ENCODE measurements at regions not wholly inside any gene's neighbourhood (a gene's known extent, or its start where the extent isn't known, plus 50 kb on each side); places are given as distances from the start of the nearest gene placed in this dataset.

DNA sequence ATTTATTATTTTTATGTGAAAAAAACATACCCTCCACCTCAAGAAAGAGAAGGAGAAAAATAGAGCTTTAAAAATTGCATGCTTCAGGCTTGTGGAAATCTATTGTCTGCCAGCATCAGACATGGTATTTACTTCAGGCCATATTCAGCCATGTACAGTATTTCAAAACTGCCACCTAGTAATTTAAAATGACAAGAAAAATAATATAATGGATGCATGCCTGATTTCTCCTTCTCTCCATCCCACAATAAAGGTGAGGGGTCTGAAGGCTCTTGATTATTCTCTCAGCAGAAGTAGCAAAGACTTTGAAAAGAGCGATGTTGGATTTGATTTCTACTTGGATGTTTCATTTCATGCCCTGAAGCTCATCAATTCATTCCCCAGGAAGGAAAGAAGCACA lies 250.7 kb downstream of the TBC1D4 start:
- ChIA-PET POLR2A (ENCODE audit: low non-redundant PET) (no interaction called here), CTCF (no interaction called here)
- TF ChIP-seq, protein P1, sequence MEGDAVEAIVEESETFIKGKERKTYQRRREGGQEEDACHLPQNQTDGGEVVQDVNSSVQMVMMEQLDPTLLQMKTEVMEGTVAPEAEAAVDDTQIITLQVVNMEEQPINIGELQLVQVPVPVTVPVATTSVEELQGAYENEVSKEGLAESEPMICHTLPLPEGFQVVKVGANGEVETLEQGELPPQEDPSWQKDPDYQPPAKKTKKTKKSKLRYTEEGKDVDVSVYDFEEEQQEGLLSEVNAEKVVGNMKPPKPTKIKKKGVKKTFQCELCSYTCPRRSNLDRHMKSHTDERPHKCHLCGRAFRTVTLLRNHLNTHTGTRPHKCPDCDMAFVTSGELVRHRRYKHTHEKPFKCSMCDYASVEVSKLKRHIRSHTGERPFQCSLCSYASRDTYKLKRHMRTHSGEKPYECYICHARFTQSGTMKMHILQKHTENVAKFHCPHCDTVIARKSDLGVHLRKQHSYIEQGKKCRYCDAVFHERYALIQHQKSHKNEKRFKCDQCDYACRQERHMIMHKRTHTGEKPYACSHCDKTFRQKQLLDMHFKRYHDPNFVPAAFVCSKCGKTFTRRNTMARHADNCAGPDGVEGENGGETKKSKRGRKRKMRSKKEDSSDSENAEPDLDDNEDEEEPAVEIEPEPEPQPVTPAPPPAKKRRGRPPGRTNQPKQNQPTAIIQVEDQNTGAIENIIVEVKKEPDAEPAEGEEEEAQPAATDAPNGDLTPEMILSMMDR (conservative IDR thresholded peaks at IDR 0.05; ENCODE audit: low read depth): no peak

DNA sequence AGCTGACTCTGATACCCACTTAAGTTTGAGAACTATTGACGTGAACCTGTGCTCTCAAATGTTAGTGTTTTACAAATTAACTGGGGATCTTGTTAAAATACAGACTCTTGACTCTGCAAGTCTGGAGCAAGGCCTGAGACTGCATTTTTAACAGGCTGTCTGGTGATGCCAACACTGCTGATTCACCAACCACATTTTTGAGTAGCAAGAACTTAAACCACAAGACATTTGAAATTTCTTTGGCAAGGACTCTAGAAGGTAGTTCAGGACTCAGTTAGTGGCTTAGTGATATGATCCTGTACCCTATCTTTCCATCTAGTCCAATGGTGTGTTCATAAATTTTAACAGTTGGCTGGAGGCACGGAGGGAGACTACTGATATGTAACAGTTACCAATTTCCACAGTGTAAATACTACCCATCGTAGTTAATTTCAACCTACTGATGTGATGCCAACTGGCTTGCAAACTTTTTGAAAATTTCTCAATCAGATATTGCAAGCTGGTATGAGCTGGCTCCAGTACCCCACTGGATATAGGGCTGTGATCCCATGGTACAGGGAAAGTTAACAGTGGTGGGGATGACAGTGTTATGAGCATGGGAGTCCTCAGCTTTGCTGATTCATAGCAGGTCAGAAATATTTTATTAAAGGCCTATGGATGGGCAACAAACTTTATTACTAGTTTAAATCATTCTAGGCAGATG lies 255.1 kb downstream of the TBC1D4 start:
- CTCF ChIA-PET: interaction anchor here (0.6 kb wide), 1 partner anchor 11 kb away, joined by 3 read pairs; no protein-coding TSS in a partner anchor

More for the DNA sequence above, 250.7 kb downstream of the TBC1D4 start:
- no peak overlapping the region for H3K27ac ChIP-seq
- DNase-seq (ENCODE audit: low spot score): no peak

DNA sequence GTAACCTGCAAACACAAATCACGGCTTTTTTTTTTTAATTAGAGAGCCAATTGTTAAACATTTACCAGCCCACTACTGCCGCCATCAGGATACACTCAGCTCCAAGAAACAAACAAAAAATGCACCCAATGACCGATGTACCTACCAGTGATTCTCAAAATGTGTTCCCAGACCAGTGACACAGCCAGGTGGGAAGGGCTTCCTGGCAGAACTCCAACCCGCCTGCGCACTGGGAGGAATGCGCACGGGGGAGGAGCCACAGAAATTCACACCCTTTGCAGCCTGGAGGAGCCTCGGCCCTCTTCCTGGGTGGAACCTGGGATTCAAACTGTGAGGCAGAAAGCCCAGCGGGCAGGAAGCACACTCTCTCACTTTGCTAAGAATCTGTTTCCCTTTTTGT lies 255.9 kb downstream of the TBC1D4 start:
- DNase-seq (ENCODE audit: low spot score): no peak
- ChIA-PET CTCF (no interaction called here), POLR2A (ENCODE audit: low non-redundant PET) (no interaction called here)
- H3K27ac ChIP-seq: peak overlapping the region; percentile 84
- TF ChIP-seq, protein P1 (conservative IDR thresholded peaks at IDR 0.05; ENCODE audit: low read depth): no peak

More for the DNA sequence above, 255.1 kb downstream of the TBC1D4 start:
- TF ChIP-seq, protein P1 (conservative IDR thresholded peaks at IDR 0.05; ENCODE audit: low read depth): no peak
- H3K27ac ChIP-seq: peak overlapping the region; percentile 84
- peak; percentile 38 for DNase-seq (ENCODE audit: low spot score)
- POLR2A ChIA-PET (ENCODE audit: low non-redundant PET): no interaction called here

DNA sequence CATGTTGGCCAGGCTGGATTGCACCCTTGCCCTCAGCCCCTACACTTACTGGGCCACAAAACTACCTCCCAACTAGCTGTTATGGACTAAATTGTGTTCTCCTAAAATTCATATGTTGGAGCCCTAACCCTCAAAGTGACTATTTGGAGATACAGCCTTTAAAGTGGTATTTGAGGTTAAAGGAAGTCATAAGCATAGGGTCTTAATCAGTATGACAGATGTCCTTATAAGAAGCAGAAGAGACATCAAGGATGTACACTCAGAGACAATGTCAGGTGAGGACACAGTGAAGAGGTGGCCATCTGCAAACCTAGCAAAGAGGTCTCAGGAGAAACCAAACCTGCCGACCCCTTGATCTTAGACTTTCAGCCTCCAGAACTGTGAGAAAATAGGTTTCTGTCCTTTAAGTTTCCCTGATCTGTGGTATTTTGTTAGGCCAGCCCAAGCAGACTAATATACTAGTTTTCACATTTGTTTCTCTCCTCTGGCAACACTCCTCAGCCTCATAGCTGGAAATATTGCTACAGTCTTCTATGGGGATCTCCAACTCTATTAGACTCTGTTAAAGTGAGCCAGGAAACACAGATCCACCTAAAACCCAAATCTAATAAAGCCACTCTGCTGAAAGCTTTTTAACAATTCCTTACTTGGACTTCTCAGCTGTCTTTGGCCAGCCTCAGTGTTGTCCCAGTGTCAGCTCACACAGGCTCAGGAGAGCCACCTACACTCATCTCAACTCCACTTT lies 256.5 kb downstream of the TBC1D4 start:
- ChIA-PET POLR2A (ENCODE audit: low non-redundant PET) (no interaction called here), CTCF (interaction anchor here (0.6 kb wide), 1 partner anchor 102 kb away, joined by 3 read pairs; no protein-coding TSS in a partner anchor)
- H3K27ac ChIP-seq: peak overlapping the region; percentile 84
- TF ChIP-seq, protein P1 (conservative IDR thresholded peaks at IDR 0.05; ENCODE audit: low read depth): no peak
- no peak for DNase-seq (ENCODE audit: low spot score)

DNA sequence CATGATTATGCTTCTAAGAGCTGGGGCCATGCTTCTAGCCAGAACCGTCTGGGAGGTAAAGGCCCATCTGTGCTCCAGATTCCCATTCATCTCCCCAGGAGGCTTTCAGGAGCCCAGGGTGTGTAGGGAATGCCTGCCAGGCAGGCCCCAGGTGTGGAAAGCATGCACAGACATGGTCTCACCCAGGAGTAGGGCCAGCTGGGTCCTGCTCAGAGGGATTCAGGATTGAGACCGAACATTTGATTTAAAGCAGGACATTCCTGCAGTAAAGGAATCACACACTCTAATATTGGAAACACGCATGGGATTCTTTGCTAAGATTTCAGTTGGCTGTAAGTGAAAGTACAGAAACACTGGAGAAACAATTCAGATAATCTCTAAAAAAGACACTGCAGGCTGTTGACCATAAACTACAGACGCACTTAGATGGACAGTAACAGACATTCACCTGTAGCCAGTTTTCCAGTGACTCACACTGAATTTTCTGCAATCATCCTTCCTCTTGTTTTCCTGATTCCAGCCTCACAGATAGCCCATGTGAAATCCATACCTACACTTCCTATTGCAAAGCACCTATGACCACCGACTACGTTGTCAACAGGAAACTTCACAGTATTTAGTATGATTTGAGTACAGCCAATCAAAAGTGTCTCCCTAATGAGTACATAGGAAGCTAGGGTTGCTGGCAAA lies 257.8 kb downstream of the TBC1D4 start:
- no peak for DNase-seq (ENCODE audit: low spot score)
- TF ChIP-seq, protein P1 (conservative IDR thresholded peaks at IDR 0.05; ENCODE audit: low read depth): no peak
- peak overlapping the region; percentile 77 for H3K27ac ChIP-seq
- POLR2A ChIA-PET (ENCODE audit: low non-redundant PET): no interaction called here
- CTCF ChIA-PET: interaction anchor here (0.6 kb wide), 2 partner anchors 28 to 280 kb away, joined by 4 read pairs; no protein-coding TSS in a partner anchor

DNA sequence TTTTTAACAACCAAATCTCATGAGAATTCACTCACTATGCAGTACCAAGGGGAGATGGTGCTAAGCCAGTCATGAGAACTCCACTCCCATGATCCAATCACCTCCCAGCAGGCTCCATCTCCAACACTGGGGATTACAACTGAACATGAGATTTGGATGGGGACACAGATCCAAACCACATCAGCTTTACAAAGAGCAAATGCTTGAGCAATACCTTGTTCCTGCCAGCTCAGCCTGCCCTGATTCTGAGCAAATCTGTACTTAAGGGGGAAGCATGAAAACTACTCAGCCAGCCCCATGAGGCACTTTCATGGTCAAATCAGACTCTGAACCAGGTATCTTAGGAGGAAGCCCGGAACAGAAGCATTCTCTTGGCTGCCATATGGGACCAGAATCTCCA lies 259.9 kb downstream of the TBC1D4 start:
- no peak for DNase-seq (ENCODE audit: low spot score)
- CTCF ChIA-PET: no interaction called here
- TF ChIP-seq, protein P1 (conservative IDR thresholded peaks at IDR 0.05; ENCODE audit: low read depth): no peak
- H3K27ac ChIP-seq: no peak overlapping the region
- POLR2A ChIA-PET (ENCODE audit: low non-redundant PET): no interaction called here
